H1 (cell line): ENCODE measurements at regions not wholly inside any gene's neighbourhood (a gene's known extent, or its start where the extent isn't known, plus 50 kb on each side); places are given as distances from the start of the nearest gene placed in this dataset.

ENCODE experiments used
- CEBPB ChIP-seq: IDR thresholded peaks from 2 replicates; pipeline ENCODE4 v1.6.1; 2012; ENCODE audit warnings: low read depth, low read length
- EZH2 ChIP-seq: fragments of 200-600 bp; sonication (generic); IDR thresholded peaks from 2 replicates; pipeline ENCODE4 v1.7.1; 2012; ENCODE audit warnings: low read depth, mild to moderate bottlenecking, moderate library complexity, low read length, inconsistent platforms; ENCODE audit not compliant: severe bottlenecking
- SIX5 ChIP-seq: IDR thresholded peaks from 2 replicates; pipeline ENCODE4 v1.6.1; 2011; ENCODE audit warnings: mild to moderate bottlenecking, low read depth, low read length
- SP2 ChIP-seq: IDR thresholded peaks from 2 replicates; pipeline ENCODE4 v1.6.1; 2012; ENCODE audit warnings: mild to moderate bottlenecking, low read length, inconsistent platforms
- TCF12 ChIP-seq: IDR thresholded peaks from 2 replicates; pipeline ENCODE4 v1.6.1; 2011; ENCODE audit warnings: low read depth, mild to moderate bottlenecking, low read length
- ZNF274 ChIP-seq: IDR thresholded peaks from 2 replicates; pipeline ENCODE4 v1.7.0; 2012; ENCODE audit warnings: low read length, borderline replicate concordance; ENCODE audit errors: extremely low read depth

GRCh38 chr10:71007516-71007915 is 119.2 kb upstream of the PCBD1 start (continued):
- no peak for TF ChIP-seq EZH2
- TF ChIP-seq TCF12: no peak
- no peak for TF ChIP-seq ZNF274
- TF ChIP-seq SP2: no peak
- TF ChIP-seq CEBPB: no peak
- no peak for TF ChIP-seq SIX5
